Neural cell (in vitro differentiated cells): ENCODE measurements at regions not wholly inside any gene's neighbourhood (a gene's known extent, or its start where the extent isn't known, plus 50 kb on each side); places are given as distances from the start of the nearest gene placed in this dataset.

Experiments used
- H2AFZ ChIP-seq: fragments of 200-600, 300-800 bp; sonication (generic), shearing (Covaris generic); 2 replicates; pipeline ENCODE4 v1.6.0; 2014; ENCODE audit warnings: low read depth, mild to moderate bottlenecking, antibody characterized with exemption, low read length, moderate library complexity
- H3F3A ChIP-seq: fragments of 200-600 bp; shearing (Covaris generic); 2 replicates; pipeline ENCODE4 v1.6.1; 2016; ENCODE audit warnings: mild to moderate bottlenecking, moderate library complexity, mixed read lengths, antibody characterized with exemption, low read length; ENCODE audit not compliant: insufficient read depth, poor library complexity, severe bottlenecking
- H3K27ac ChIP-seq: fragments of 200-600, 300-800 bp; sonication (generic), shearing (Covaris generic); 2 replicates; pipeline ENCODE4 v1.5.1; 2014; ENCODE audit warnings: mild to moderate bottlenecking, low read length, moderate library complexity
- H3K27me3 ChIP-seq: fragments of 300-800, 200-600 bp; sonication (generic), shearing (Covaris generic); 2 replicates; pipeline ENCODE4 v1.6.0; 2014; ENCODE audit warnings: mild to moderate bottlenecking, low read depth, low read length, moderate library complexity; ENCODE audit not compliant: insufficient read depth
- H3K36me3 ChIP-seq: fragments of 300-800, 200-600 bp; sonication (generic), shearing (Covaris generic); 2 replicates; pipeline ENCODE4 v1.5.1; 2014; ENCODE audit warnings: mild to moderate bottlenecking, antibody characterized with exemption, low read length, moderate library complexity; ENCODE audit not compliant: insufficient read depth
- H3K4me2 ChIP-seq: fragments of 300-800, 200-600 bp; sonication (generic), shearing (Covaris generic); 2 replicates; pipeline ENCODE4 v1.6.0; 2014; ENCODE audit warnings: mild to moderate bottlenecking, low read length
- H3K4me3 ChIP-seq: fragments of 300-800, 200-600 bp; sonication (generic), shearing (Covaris generic); 2 replicates; pipeline ENCODE4 v1.5.1; 2014; ENCODE audit warnings: mild to moderate bottlenecking, low read length, moderate library complexity
- H3K79me2 ChIP-seq: fragments of 200-600 bp; shearing (Covaris generic); replicated peaks from 2 replicates; pipeline ENCODE4 v1.6.0; 2014; ENCODE audit warnings: mild to moderate bottlenecking, low read length, moderate library complexity; ENCODE audit not compliant: insufficient read depth
- H3K9ac ChIP-seq: fragments of 300-800, 200-600 bp; sonication (generic), shearing (Covaris generic); 2 replicates; pipeline ENCODE4 v1.6.1; 2016; ENCODE audit warnings: mild to moderate bottlenecking, low read length, mixed read lengths
- H3K9me2 ChIP-seq: fragments of 200-600 bp; shearing (Covaris generic); 2 replicates; pipeline ENCODE4 v1.6.1; 2016; ENCODE audit warnings: mild to moderate bottlenecking, low read length, mixed read lengths; ENCODE audit not compliant: insufficient read depth
- H3K9me3 ChIP-seq: fragments of 200-600, 300-800 bp; sonication (generic), shearing (Covaris generic); 2 replicates; pipeline ENCODE4 v1.6.1; 2016; ENCODE audit warnings: mild to moderate bottlenecking, mixed run types, low read length, moderate library complexity, mixed read lengths
- H4K20me1 ChIP-seq: fragments of 200-600 bp; shearing (Covaris generic); 2 replicates; pipeline ENCODE4 v1.6.1; 2016; ENCODE audit warnings: mild to moderate bottlenecking, mixed run types; ENCODE audit not compliant: insufficient read depth
- EP300 ChIP-seq: fragments of 450-650 bp; conservative IDR thresholded peaks from 2 replicates; pipeline ENCODE4 v1.6.1; 2014; ENCODE audit warnings: antibody characterized with exemption, mild to moderate bottlenecking, moderate library complexity; ENCODE audit not compliant: poor library complexity, severe bottlenecking
- EZH2 ChIP-seq: fragments of 200-600, 300-800 bp; shearing (Covaris generic), sonication (generic); IDR thresholded peaks from 2 replicates; pipeline ENCODE4 v1.6.1; 2014; ENCODE audit warnings: antibody characterized with exemption, low read length, borderline replicate concordance, mild to moderate bottlenecking; ENCODE audit not compliant: insufficient read depth, poor library complexity, severe bottlenecking
- MXI1 ChIP-seq: fragments of 450-650 bp; conservative IDR thresholded peaks from 2 replicates; pipeline ENCODE4 v1.6.1; 2014; ENCODE audit warnings: antibody characterized with exemption, mild to moderate bottlenecking; ENCODE audit not compliant: poor library complexity, severe bottlenecking
- RAD21 ChIP-seq: fragments of 450-650 bp; conservative IDR thresholded peaks from 2 replicates; pipeline ENCODE4 v1.6.1; 2014; ENCODE audit warnings: antibody characterized with exemption, mild to moderate bottlenecking, moderate library complexity
- SMC3 ChIP-seq: fragments of 450-650 bp; conservative IDR thresholded peaks from 2 replicates; pipeline ENCODE4 v1.6.1; 2014; ENCODE audit warnings: antibody characterized with exemption, mild to moderate bottlenecking, moderate library complexity; ENCODE audit not compliant: poor library complexity
- TF ChIP-seq, protein P1 (sequence below): IDR thresholded peaks from 2 replicates; pipeline ENCODE4 v1.6.1; 2012; ENCODE audit warnings: borderline replicate concordance
- TF ChIP-seq, protein P2 (sequence below): fragments of 450-650 bp; IDR thresholded peaks from 2 replicates; pipeline ENCODE4 v1.5.1; 2014; ENCODE audit warnings: antibody characterized with exemption, mild to moderate bottlenecking, moderate library complexity; ENCODE audit not compliant: poor library complexity, severe bottlenecking

DNA sequence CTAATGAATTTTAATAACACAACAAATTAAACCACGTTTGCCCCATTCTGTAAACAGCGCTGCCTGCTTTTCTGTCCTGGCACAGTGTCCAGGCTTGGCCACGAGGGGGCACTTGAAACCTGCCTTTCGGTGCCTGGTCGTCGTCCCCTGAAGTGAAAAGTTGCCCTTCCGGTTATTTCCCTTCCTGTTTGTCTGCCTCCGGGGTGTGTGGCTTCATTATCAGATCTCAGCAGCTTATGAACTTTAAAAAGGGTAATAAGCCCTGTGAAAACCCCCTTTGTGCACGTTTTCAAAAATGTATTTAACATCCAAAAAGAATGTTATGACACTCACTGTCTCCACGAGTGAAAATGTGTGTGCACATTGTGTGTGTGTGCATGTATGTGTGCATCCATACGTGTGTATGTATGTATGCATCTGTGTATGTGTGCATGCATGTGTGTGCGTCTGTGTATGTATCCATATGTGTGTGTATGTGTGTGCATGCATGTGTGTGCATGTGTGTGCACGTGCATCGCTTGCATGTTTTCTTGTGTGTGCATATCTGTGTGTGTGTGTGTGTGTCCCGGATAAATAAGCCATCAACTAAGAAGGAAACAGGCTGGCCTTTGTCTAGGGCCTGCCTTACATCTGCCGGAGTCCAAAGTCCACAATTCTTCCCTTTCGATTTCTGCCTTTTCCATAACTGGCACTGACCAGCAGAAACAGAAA lies 358.4 kb downstream of the THBS2 start:
- H2AFZ ChIP-seq, result no peak overlapping the region
- no peak overlapping the region for H3K4me2 ChIP-seq
- no peaks in the 10 kb centered on the region for H3K9me3 ChIP-seq
- no peak overlapping the region for H3K4me3 ChIP-seq
- no peaks in the 10 kb centered on the region for H3K9me2 ChIP-seq
- H3K27ac ChIP-seq, result no peak overlapping the region
- H3K9ac ChIP-seq, result no peak overlapping the region
- no peaks in the 10 kb centered on the region for H3K79me2 ChIP-seq
- peak; percentile 90 for TF ChIP-seq RAD21
- TF ChIP-seq, protein P1, sequence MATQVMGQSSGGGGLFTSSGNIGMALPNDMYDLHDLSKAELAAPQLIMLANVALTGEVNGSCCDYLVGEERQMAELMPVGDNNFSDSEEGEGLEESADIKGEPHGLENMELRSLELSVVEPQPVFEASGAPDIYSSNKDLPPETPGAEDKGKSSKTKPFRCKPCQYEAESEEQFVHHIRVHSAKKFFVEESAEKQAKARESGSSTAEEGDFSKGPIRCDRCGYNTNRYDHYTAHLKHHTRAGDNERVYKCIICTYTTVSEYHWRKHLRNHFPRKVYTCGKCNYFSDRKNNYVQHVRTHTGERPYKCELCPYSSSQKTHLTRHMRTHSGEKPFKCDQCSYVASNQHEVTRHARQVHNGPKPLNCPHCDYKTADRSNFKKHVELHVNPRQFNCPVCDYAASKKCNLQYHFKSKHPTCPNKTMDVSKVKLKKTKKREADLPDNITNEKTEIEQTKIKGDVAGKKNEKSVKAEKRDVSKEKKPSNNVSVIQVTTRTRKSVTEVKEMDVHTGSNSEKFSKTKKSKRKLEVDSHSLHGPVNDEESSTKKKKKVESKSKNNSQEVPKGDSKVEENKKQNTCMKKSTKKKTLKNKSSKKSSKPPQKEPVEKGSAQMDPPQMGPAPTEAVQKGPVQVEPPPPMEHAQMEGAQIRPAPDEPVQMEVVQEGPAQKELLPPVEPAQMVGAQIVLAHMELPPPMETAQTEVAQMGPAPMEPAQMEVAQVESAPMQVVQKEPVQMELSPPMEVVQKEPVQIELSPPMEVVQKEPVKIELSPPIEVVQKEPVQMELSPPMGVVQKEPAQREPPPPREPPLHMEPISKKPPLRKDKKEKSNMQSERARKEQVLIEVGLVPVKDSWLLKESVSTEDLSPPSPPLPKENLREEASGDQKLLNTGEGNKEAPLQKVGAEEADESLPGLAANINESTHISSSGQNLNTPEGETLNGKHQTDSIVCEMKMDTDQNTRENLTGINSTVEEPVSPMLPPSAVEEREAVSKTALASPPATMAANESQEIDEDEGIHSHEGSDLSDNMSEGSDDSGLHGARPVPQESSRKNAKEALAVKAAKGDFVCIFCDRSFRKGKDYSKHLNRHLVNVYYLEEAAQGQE, result no peak
- TF ChIP-seq EP300, result no peak
- TF ChIP-seq SMC3, result peak; percentile 88
- TF ChIP-seq, protein P2, sequence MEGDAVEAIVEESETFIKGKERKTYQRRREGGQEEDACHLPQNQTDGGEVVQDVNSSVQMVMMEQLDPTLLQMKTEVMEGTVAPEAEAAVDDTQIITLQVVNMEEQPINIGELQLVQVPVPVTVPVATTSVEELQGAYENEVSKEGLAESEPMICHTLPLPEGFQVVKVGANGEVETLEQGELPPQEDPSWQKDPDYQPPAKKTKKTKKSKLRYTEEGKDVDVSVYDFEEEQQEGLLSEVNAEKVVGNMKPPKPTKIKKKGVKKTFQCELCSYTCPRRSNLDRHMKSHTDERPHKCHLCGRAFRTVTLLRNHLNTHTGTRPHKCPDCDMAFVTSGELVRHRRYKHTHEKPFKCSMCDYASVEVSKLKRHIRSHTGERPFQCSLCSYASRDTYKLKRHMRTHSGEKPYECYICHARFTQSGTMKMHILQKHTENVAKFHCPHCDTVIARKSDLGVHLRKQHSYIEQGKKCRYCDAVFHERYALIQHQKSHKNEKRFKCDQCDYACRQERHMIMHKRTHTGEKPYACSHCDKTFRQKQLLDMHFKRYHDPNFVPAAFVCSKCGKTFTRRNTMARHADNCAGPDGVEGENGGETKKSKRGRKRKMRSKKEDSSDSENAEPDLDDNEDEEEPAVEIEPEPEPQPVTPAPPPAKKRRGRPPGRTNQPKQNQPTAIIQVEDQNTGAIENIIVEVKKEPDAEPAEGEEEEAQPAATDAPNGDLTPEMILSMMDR, result peak; percentile 89
- H3K36me3 ChIP-seq, result no peaks in the 10 kb centered on the region
- no peaks in the 10 kb centered on the region for H3F3A ChIP-seq
- no peaks in the 10 kb centered on the region for H3K27me3 ChIP-seq
- H4K20me1 ChIP-seq, result no peaks in the 10 kb centered on the region

DNA sequence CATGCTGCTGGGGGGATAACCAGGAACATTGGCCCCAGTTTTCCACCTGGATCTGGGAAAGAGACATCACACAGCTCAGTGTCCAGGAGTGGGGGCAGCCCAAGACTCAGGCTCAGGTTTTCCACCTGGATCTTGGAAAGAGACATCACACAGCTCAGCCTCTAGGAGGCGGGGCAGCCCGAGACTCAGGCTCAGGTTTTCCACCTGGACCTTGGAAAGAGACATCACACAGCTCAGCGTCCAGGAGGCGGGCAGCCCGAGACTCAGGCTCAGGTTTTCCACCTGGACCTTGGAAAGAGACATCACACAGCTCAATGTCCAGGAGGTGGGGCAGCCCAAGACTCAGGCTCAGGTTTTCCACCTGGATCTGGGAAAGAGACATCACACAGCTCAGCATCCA lies 361.6 kb downstream of the THBS2 start:
- H3K9ac ChIP-seq, result no peak overlapping the region
- no peak overlapping the region for H3K4me3 ChIP-seq
- H3K79me2 ChIP-seq, result no peaks in the 10 kb centered on the region
- no peaks in the 10 kb centered on the region for H4K20me1 ChIP-seq
- H2AFZ ChIP-seq, result no peak overlapping the region
- H3K9me3 ChIP-seq, result no peaks in the 10 kb centered on the region
- TF ChIP-seq MXI1, result no peak
- no peak overlapping the region for H3K27ac ChIP-seq
- no peaks in the 10 kb centered on the region for H3K27me3 ChIP-seq
- no peaks in the 10 kb centered on the region for H3K9me2 ChIP-seq
- H3K4me2 ChIP-seq, result no peak overlapping the region
- no peaks in the 10 kb centered on the region for H3F3A ChIP-seq
- H3K36me3 ChIP-seq, result no peaks in the 10 kb centered on the region

DNA sequence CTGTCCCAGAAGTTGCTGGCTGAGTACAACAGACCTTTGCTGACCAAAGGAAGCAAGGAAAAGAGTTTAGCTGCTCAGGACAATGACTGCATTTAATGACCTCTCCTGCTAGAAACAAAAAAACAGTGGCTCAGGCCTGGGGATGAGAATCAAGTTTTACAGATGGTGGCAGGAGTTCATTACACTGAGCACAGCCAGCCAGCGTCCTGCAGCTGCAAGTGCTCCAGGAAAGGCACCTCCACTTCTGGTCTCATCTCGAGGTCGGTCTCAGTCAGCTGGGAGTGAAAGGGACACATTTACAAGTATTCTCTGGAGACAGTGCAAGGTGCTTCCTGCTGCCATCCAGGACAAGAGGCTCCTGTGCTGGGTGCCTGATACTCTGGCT lies 362.7 kb downstream of the THBS2 start:
- no peak for TF ChIP-seq EZH2
- TF ChIP-seq EP300, result no peak
- Histone ChIP-seq H3F3A (no peaks in the 10 kb centered on the region), H3K9me3 (no peaks in the 10 kb centered on the region), H4K20me1 (no peaks in the 10 kb centered on the region), H3K9ac (no peak overlapping the region), H3K27me3 (no peaks in the 10 kb centered on the region), H3K36me3 (no peaks in the 10 kb centered on the region), H2AFZ (no peak overlapping the region), H3K4me2 (no peak overlapping the region), H3K27ac (no peak overlapping the region), H3K4me3 (no peak overlapping the region), H3K79me2 (no peaks in the 10 kb centered on the region), H3K9me2 (no peaks in the 10 kb centered on the region)
